RWPE1 (cell line): ENCODE measurements at regions not wholly inside any gene's neighbourhood (a gene's known extent, or its start where the extent isn't known, plus 50 kb on each side); places are given as distances from the start of the nearest gene placed in this dataset.

ENCODE experiments used
- CTCF ChIA-PET: fragments of 350-600 bp; sonication (Branson Sonifier 250); formaldehyde crosslinking; extraction: SDS; loops from one replicate; lab custom pipeline; 2021; lab: Yijun Ruan, JAX
- POLR2A ChIA-PET: fragments of 400-600 bp; formaldehyde crosslinking; extraction: SDS; loops from one replicate; lab custom pipeline; 2020; ENCODE audit warnings: antibody characterized with exemption; ENCODE audit not compliant: low non-redundant PET; lab: Yijun Ruan, JAX
- DNase-seq: peaks from one replicate; pipeline ENCODE4 v3.0.0; 2012; ENCODE audit warnings: low spot score
- H3K27ac ChIP-seq: fragments of 450-650 bp; 2 replicates; pipeline ENCODE4 v1.5.1; 2017
- TF ChIP-seq, protein P1 (sequence below): fragments of 450-650 bp; conservative IDR thresholded peaks from 2 replicates; pipeline ENCODE4 v1.5.1; 2017; ENCODE audit warnings: low read depth, mild to moderate bottlenecking

DNA sequence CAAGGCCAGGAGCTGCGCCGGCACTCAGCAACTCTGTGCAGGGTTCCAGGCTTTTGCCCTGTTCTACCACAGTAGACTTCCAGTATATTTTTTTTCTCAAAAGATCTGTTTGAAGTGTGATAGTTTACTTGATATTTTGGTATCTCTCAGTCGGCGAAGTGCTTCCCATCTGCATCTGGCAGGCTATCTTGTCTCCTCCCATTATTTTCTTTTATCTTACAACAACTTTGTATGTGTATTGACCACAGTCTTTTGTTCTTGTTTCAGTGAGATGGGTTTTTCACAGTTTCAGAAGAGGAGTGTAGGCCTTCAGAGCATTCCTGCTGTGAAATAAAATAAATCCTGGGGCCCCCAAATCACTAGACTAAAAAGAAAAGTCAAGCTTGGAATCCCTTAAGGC is 292.9 kb downstream of the PTGER3 start:
- H3K27ac ChIP-seq, result no peak overlapping the region
- POLR2A ChIA-PET, result no interaction called here
- CTCF ChIA-PET, result no interaction called here
- no peak for DNase-seq
- TF ChIP-seq, protein P1, sequence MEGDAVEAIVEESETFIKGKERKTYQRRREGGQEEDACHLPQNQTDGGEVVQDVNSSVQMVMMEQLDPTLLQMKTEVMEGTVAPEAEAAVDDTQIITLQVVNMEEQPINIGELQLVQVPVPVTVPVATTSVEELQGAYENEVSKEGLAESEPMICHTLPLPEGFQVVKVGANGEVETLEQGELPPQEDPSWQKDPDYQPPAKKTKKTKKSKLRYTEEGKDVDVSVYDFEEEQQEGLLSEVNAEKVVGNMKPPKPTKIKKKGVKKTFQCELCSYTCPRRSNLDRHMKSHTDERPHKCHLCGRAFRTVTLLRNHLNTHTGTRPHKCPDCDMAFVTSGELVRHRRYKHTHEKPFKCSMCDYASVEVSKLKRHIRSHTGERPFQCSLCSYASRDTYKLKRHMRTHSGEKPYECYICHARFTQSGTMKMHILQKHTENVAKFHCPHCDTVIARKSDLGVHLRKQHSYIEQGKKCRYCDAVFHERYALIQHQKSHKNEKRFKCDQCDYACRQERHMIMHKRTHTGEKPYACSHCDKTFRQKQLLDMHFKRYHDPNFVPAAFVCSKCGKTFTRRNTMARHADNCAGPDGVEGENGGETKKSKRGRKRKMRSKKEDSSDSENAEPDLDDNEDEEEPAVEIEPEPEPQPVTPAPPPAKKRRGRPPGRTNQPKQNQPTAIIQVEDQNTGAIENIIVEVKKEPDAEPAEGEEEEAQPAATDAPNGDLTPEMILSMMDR, result no peak

DNA sequence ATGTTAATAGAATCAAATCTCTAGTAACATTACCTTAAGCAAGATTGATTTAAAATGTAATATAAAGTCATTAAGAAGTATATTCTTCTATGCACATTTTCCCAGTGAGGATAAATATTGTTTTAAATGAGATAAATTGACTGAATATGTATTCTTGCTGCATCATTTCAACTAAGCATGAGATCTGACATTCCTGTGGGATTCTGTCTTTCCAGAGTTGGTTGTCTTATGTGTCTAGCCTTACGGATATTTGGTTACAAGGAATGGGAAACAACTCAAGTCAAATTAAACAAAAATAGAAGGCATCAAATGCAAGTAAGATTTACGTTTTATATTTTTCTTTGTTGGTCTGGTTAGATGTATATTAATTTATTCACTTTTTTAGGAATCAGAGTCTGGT is 287.5 kb downstream of the PTGER3 start:
- ChIA-PET POLR2A (no interaction called here), CTCF (no interaction called here)
- DNase-seq, result no peak
- TF ChIP-seq, protein P1, result no peak
- H3K27ac ChIP-seq, result no peak overlapping the region

DNA sequence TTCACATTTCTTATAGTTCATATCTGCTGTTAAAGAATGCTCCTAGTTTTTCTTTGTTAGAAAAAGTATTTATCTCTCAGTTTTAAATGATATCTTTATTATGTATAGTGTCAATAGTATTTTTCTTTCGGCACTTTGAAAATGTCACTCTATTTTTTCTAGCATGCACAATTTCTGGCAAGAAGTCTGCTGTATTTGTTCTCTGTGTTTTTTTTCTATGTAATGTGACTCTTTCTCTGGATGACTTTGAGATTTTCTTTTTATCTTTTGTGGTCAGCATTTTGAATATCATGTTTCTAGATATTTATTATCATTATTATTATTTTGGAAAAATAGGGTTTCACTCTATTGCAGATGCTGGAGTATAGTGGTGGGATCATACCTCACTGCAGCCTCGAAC is 285.2 kb downstream of the PTGER3 start:
- ChIA-PET POLR2A (no interaction called here), CTCF (interaction anchor here (0.7 kb wide), 1 partner anchor 203 kb away, joined by 6 read pairs; no protein-coding TSS in a partner anchor)
- DNase-seq, result no peak
- H3K27ac ChIP-seq, result no peak overlapping the region
- TF ChIP-seq, protein P1, result no peak

DNA sequence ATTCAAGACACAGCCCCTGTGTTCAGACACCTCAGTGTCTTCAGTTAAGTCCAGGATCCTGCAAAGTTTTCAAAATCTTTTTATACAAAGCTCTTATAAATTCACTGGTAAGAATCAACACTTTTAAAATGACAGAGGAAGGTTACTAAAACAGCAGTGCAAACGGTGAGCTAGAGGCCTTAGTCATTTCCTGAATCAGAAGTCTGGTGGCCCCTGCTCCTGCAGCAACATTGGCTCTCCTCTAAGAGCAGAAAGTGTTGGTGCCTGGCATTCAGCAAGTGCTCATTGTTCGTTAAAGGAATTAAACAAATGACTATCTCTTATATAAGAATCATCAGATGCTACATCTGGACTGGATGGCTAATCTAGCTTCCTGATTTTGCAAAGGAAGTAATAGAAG is 282.9 kb downstream of the PTGER3 start:
- H3K27ac ChIP-seq, result no peak overlapping the region
- TF ChIP-seq, protein P1, result no peak
- ChIA-PET CTCF (no interaction called here), POLR2A (no interaction called here)
- no peak for DNase-seq

DNA sequence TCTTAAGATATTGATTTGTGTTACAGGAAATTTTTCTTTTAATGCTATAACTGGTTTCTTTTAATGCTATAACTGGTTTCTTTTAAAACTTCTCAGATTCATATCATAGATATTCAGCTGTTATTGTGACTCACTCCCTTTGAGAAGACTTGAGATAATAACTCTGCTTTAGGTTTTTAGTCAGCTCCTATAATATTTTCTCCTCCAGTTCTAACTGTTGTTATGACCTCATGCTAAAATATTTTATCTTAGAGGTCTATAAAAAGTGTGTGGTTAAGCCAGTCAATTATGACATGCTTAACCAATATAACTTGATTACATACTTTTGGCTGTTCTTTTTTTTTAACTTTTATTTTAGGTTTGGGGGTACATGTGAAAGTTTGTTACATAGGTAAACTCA is 280.2 kb downstream of the PTGER3 start:
- H3K27ac ChIP-seq, result no peak overlapping the region
- ChIA-PET POLR2A (no interaction called here), CTCF (interaction anchor here (0.6 kb wide), 1 partner anchor 39 kb away, joined by 5 read pairs; no protein-coding TSS in a partner anchor)
- no peak for DNase-seq
- TF ChIP-seq, protein P1, result no peak

DNA sequence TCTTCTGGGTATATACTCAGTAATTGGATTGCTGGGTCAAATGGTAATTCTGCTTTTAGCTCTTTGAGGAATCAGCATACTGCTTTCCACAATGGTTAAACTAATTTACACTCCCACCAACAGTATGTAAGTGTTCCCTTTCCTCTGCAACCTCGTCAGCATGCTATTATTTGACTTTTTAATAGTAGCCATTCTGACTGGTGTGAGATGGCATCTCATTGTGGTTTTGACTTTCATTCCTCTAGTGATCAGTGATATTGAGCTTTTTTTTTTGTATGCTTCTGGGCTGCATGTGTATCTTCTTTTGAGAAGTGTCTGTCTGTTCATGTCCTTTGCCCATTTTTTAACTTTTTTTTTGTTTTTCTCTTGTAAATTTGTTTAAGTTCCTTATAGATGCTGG is 279.4 kb downstream of the PTGER3 start:
- no peak overlapping the region for H3K27ac ChIP-seq
- POLR2A ChIA-PET, result no interaction called here
- TF ChIP-seq, protein P1, result no peak
- no peak for DNase-seq
- CTCF ChIA-PET, result interaction anchor here (0.6 kb wide), 2 partner anchors 40 to 220 kb away, joined by 3 to 5 read pairs; no protein-coding TSS in a partner anchor
